ENCODE measurements at regions not wholly inside any gene's neighbourhood (a gene's known extent, or its start where the extent isn't known, plus 50 kb on each side); places are given as distances from the start of the nearest gene placed in this dataset.
"Not testable (repeated sequence)": the region's sequence is repeated elsewhere in the genome, so short reads cannot be mapped to it uniquely, and the experiment has no call there.

DNA sequence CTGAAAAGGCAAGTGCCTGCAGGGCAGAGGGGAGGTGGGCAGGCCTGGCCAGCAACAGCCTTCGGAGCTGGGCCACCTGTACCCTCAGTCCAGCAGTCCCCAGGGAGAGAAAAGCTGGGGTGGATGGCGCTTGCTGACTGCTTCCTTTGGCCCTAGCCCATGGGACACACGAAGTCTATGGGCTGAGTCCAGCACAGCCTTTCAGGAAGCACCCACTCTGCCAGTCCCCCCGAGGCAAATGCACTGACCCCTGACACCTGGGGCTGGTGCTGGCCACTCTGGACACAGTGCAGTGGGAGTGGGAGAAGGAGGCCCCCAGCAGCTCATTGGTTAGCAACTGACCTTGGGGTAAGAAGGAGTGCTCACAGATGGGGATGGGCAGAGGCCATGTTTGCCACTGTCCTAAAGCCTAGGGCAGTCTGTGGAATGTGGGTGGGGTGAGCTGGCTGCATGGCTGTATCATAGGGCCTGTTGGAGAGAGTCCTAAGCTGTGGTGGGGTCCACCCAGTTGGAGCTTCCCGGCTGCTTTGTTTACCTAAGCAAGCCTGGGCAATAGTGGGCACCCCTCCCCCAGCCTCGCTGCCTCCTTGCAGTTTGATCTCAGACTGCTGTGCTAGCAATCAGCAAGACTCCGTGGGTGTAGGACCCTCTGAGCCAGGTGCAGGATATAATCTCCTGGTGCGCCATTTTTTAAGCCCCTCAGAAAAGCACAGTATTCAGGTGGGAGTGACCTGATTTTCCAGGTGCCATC, 240.2 kb downstream of the ANKRD30B start:
- TF ChIP-seq, protein P1, sequence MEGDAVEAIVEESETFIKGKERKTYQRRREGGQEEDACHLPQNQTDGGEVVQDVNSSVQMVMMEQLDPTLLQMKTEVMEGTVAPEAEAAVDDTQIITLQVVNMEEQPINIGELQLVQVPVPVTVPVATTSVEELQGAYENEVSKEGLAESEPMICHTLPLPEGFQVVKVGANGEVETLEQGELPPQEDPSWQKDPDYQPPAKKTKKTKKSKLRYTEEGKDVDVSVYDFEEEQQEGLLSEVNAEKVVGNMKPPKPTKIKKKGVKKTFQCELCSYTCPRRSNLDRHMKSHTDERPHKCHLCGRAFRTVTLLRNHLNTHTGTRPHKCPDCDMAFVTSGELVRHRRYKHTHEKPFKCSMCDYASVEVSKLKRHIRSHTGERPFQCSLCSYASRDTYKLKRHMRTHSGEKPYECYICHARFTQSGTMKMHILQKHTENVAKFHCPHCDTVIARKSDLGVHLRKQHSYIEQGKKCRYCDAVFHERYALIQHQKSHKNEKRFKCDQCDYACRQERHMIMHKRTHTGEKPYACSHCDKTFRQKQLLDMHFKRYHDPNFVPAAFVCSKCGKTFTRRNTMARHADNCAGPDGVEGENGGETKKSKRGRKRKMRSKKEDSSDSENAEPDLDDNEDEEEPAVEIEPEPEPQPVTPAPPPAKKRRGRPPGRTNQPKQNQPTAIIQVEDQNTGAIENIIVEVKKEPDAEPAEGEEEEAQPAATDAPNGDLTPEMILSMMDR (conservative IDR thresholded peaks at IDR 0.05; ENCODE audit: low read length): not testable (repeated sequence)
- not testable (repeated sequence) for TF ChIP-seq EZH2phosphoT487 (IDR thresholded peaks at IDR 0.05; ENCODE audit: borderline replicate concordance)

Data from Loucy (cell line).